ENCODE measurements at regions not wholly inside any gene's neighbourhood (a gene's known extent, or its start where the extent isn't known, plus 50 kb on each side); places are given as distances from the start of the nearest gene placed in this dataset.

- TF ChIP-seq ZNF565 (CRISPR knock-in tag; conservative IDR thresholded peaks at IDR 0.05; ENCODE audit: low read depth), result no peak
- TF ChIP-seq PATZ1 (CRISPR knock-in tag; IDR thresholded peaks at IDR 0.05; ENCODE audit: borderline replicate concordance), result no peak
- TF ChIP-seq ZFP3 (CRISPR knock-in tag; IDR thresholded peaks at IDR 0.05), result no peak
- TF ChIP-seq CSRNP3 (CRISPR knock-in tag; IDR thresholded peaks at IDR 0.05), result no peak
- no peak for TF ChIP-seq ZC3H10 (CRISPR knock-in tag; IDR thresholded peaks at IDR 0.05)
- no peak for ATAC-seq
These were observed 1001.1 kb downstream of the BRD1 start for GRCh38 chr22:48826546-48826945.

GRCh38 chr22:48825802-48826520 lies 1001.7 kb downstream of the BRD1 start:
- no peak for TF ChIP-seq CREB5 (CRISPR knock-in tag; IDR thresholded peaks at IDR 0.05; ENCODE audit: low read depth)
- no peak for TF ChIP-seq ZFP3 (CRISPR knock-in tag; IDR thresholded peaks at IDR 0.05)
- no peak for TF ChIP-seq POU6F1 (CRISPR knock-in tag; IDR thresholded peaks at IDR 0.05; ENCODE audit: borderline replicate concordance, low read depth)
- no peak for TF ChIP-seq CSDC2 (CRISPR knock-in tag; IDR thresholded peaks at IDR 0.05)
- no peak for TF ChIP-seq ESRRG (CRISPR knock-in tag; IDR thresholded peaks at IDR 0.05)
- no peak for TF ChIP-seq RARB (CRISPR knock-in tag; IDR thresholded peaks at IDR 0.05)
- no peak for TF ChIP-seq GLIS3 (CRISPR knock-in tag; IDR thresholded peaks at IDR 0.05)
- no peak for TF ChIP-seq ZNF8 (CRISPR knock-in tag; IDR thresholded peaks at IDR 0.05)
- ATAC-seq, result no peak

GRCh38 chr22:48824712-48825651 lies 1002.7 kb downstream of the BRD1 start:
- TF ChIP-seq PPARA (CRISPR knock-in tag; IDR thresholded peaks at IDR 0.05; ENCODE audit: borderline replicate concordance) (no peak), RARB (CRISPR knock-in tag; IDR thresholded peaks at IDR 0.05) (no peak), CREB5 (CRISPR knock-in tag; IDR thresholded peaks at IDR 0.05; ENCODE audit: low read depth) (no peak), ARNTL (CRISPR knock-in tag; IDR thresholded peaks at IDR 0.05; ENCODE audit: borderline replicate concordance, low read depth) (no peak), OSR1 (CRISPR knock-in tag; IDR thresholded peaks at IDR 0.05) (no peak)
- no peak for ATAC-seq

- ATAC-seq, result no peak
- TF ChIP-seq OSR1 (CRISPR knock-in tag; IDR thresholded peaks at IDR 0.05) (no peak), ZFP30 (CRISPR knock-in tag; IDR thresholded peaks at IDR 0.05) (no peak), TSHZ2 (CRISPR knock-in tag; IDR thresholded peaks at IDR 0.05) (no peak), ISL1 (CRISPR knock-in tag; IDR thresholded peaks at IDR 0.05) (no peak), RARB (CRISPR knock-in tag; IDR thresholded peaks at IDR 0.05) (no peak), ZNF565 (CRISPR knock-in tag; conservative IDR thresholded peaks at IDR 0.05; ENCODE audit: low read depth) (no peak), PATZ1 (CRISPR knock-in tag; IDR thresholded peaks at IDR 0.05; ENCODE audit: borderline replicate concordance) (no peak), CSRNP3 (CRISPR knock-in tag; IDR thresholded peaks at IDR 0.05) (no peak), SNAI2 (CRISPR knock-in tag; IDR thresholded peaks at IDR 0.05) (no peak)
These were observed 1003.7 kb downstream of the BRD1 start for GRCh38 chr22:48823941-48824340.

Measured in SK-N-SH treated with all-trans-retinoic acid at 6 μM for 48 hours (cell line).